ENCODE measurements at regions not wholly inside any gene's neighbourhood (a gene's known extent, or its start where the extent isn't known, plus 50 kb on each side); places are given as distances from the start of the nearest gene placed in this dataset.

GRCh38 chr11:29432719-29433325 is 584.0 kb downstream of the KCNA4 start:
- TF ChIP-seq, protein P1, sequence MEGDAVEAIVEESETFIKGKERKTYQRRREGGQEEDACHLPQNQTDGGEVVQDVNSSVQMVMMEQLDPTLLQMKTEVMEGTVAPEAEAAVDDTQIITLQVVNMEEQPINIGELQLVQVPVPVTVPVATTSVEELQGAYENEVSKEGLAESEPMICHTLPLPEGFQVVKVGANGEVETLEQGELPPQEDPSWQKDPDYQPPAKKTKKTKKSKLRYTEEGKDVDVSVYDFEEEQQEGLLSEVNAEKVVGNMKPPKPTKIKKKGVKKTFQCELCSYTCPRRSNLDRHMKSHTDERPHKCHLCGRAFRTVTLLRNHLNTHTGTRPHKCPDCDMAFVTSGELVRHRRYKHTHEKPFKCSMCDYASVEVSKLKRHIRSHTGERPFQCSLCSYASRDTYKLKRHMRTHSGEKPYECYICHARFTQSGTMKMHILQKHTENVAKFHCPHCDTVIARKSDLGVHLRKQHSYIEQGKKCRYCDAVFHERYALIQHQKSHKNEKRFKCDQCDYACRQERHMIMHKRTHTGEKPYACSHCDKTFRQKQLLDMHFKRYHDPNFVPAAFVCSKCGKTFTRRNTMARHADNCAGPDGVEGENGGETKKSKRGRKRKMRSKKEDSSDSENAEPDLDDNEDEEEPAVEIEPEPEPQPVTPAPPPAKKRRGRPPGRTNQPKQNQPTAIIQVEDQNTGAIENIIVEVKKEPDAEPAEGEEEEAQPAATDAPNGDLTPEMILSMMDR (IDR thresholded peaks at IDR 0.05) = no peak
- ATAC-seq (ENCODE audit: low FRiP score) = peak; percentile 41
- no peak for DNase-seq (ENCODE audit: low spot score)

DNA sequence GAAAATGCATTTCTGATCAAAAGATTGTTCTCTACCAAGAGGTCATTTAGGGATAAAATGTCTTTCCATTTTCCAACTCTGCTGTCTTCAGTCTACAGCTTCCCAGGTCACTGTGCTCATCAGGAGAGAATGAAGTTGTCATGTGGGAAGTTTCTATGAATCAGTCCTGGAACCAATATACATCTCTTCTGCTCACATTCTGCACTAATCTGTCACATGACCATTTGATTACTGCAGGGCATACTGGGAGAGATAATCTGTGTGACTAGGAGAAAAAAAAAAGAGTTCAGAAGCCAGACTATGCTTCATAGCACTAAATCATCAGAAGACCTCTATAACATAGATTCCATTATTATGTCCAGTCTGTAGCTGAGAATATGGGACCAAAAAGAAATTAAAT is 611.5 kb downstream of the KCNA4 start:
- TF ChIP-seq, protein P1 (IDR thresholded peaks at IDR 0.05) = no peak
- DNase-seq (ENCODE audit: low spot score) = no peak
- no peak for ATAC-seq (ENCODE audit: low FRiP score)

- TF ChIP-seq, protein P1 (IDR thresholded peaks at IDR 0.05) = no peak
- DNase-seq (ENCODE audit: low spot score) (no peak), ATAC-seq (ENCODE audit: low FRiP score) (no peak)
These were observed 621.2 kb downstream of the KCNA4 start for GRCh38 chr11:29395555-29396072.

- ATAC-seq (ENCODE audit: low FRiP score) (no peak), DNase-seq (ENCODE audit: low spot score) (no peak)
- TF ChIP-seq, protein P1 (IDR thresholded peaks at IDR 0.05) = no peak
These were observed 627.0 kb downstream of the KCNA4 start for GRCh38 chr11:29389793-29390192.

DNA sequence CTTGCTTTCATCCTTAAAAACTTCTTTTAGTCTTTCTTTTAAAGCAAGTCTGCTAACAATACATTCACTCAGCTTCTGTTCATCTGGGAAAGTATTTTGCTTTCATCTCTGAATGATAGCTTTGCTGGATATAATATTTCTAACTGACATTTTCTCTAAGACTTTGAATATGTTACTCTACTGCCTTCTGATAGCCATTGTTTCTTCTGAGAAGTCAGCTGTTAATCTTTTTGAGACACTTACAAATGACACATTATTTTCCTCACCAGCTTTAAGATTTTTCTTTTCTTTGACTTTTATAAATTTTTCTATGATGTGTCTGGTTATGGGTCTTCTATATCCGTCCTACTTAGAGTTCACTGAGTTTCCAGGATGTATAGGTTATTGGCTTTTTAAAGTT is 643.1 kb downstream of the KCNA4 start:
- ATAC-seq (ENCODE audit: low FRiP score) = no peak
- DNase-seq (ENCODE audit: low spot score) = no peak
- TF ChIP-seq, protein P1 (IDR thresholded peaks at IDR 0.05) = no peak

GRCh38 chr11:29368126-29368525 is 648.7 kb downstream of the KCNA4 start:
- DNase-seq (ENCODE audit: low spot score) (no peak), ATAC-seq (ENCODE audit: low FRiP score) (no peak)
- TF ChIP-seq, protein P1 (IDR thresholded peaks at IDR 0.05) = no peak

GRCh38 chr11:29364006-29364405 is 652.8 kb downstream of the KCNA4 start:
- no peak for ATAC-seq (ENCODE audit: low FRiP score)
- no peak for DNase-seq (ENCODE audit: low spot score)
- TF ChIP-seq, protein P1 (IDR thresholded peaks at IDR 0.05) = no peak

All from omental fat pad (tissue), 3 donors.